ENCODE measurements at regions not wholly inside any gene's neighbourhood (a gene's known extent, or its start where the extent isn't known, plus 50 kb on each side); places are given as distances from the start of the nearest gene placed in this dataset.
"Not testable (repeated sequence)": the region's sequence is repeated elsewhere in the genome, so short reads cannot be mapped to it uniquely, and the experiment has no call there.

DNA sequence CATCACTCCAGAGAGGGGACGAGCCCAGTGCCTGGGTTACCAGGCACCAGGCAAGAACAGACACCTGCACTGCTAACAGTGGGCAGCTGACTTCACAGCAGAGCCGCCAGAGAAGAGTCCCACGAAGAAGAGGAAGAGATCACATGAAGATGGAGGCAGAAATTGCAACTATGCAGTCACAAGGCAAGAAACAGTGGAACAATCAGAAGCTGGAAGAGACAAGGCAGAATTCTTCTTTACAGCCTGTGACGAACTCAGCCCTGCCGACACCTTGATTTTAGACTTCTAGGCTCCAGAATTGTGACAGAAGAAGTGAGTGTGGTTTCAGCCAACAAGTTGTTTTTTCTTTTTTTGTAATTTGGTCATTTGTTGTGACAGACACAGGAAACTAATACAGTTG, 59.2 kb downstream of the IL12A start:
- no peak for DNase-seq

GRCh38 chr3:160049038-160049437, 60.4 kb downstream of the IL12A start:
- no peak for DNase-seq

DNA sequence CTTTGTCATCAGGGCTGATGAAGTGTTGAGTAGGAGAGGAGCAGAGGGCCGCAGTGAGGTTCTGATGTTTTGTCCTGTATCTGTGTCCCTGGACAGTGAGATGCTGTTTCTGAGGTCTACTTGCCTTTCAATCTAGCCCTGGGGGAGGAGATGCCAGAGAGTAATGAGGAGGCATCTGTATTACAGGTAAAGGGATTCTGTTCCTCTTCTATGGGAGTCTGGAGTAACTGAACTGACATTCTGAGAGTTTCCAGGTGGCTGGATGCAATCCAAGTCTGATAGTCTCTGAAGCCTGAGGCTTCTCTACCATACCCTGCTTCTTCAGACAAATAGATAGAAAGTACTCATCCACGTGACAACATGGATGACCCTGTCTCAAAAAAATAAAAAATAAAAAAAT, 60.9 kb downstream of the IL12A start:
- DNase-seq, result no peak

DNA sequence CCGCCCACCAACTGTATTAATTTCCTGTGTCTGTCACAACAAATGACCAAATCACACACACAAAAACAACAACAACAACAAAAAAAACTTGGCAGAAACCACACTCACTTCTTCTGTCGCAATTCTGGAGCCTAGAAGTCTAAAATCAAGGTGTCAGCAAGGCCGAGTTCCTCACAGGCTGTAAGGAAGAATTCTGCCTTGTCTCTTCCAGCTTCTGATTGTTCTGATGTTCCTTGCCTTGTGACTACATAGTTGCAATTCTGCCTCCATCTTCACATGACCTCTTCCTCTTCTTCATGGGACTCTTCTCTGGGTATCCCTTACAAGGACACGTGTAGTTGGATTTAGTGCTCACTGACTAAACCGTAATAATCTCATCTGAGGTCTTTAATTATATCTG, 61.4 kb downstream of the IL12A start:
- no peak for DNase-seq

DNA sequence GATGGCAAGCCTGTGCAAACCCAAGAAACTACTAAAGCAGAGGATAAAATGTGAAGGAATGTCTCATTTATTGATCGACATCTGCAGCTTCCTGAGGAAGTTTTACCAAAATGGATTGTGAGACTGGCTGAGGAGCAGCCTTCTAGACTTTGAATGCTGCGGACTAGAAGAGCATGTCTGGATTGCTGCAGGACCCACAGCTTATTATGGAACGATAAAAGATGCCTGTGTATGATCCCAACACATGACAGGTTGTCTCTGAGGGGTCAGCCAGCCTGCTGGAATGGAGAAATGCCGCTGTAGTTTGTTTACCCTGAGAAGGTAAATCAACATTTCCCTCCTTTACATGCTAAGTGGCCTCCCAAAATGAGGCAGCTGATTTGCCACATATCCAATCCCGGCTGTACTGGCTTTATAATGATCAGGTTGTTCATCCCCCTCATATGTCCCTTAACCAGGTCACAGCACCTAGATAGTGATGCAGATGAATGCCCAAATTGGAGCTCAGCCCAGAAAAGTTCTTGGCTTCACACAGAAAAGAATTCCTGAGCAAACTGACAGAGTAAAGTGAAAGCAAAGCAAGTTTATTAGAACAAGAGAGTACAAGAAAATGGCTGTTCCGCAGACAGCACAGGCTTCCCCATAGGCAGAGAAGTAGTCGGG, 63.9 kb downstream of the IL12A start:
- DNase-seq, result no peak

- DNase-seq, result no peak
These were observed 64.4 kb downstream of the IL12A start for GRCh38 chr3:160053048-160053391.

DNA sequence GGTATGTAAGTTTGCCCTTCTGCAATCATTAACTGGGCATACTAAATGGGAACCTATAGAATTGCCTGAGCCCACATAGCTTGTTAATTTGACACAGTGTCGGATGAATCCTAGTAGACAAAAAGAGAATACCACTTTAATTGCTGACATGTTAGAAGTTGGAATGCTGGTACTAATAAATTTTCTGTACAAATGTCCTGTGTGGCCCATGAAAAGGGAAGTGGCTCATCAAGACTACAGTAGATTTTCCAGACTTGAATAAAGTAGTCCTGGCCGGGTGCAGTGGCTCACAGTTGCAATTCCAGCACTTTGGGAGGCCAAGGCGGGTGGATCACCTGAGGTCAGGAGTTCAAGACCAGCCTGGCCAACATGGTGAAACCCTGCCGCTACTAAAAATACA, 66.2 kb downstream of the IL12A start:
- DNase-seq, result not testable (repeated sequence)

- no peak for DNase-seq
These were observed 67.0 kb downstream of the IL12A start for GRCh38 chr3:160055659-160056058.

DNA sequence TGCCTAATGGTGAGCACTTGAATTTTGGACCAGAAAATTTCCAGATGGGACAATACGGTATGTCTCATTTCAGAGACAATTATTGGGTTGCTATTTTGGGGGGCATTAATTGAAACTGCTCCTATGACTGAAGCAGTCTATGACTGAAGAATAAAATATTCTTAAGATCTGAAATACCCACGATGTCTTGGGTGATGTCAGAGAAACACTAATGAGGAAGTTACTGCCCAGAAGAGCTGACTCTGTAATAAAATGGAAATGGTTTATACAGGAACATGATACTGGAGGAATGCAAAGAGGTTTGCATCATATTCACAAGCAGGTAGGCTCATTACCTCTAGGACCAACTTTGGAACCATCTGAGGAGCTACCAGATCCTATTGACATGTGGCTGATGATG, 68.7 kb downstream of the IL12A start:
- DNase-seq, result no peak

GRCh38 chr3:160060409-160061027, 71.9 kb downstream of the IL12A start:
- no peak for DNase-seq

- no peak for DNase-seq
These were observed 72.9 kb downstream of the IL12A start for GRCh38 chr3:160061525-160061924.

- DNase-seq, result no peak
These were observed 76.6 kb downstream of the IL12A start for GRCh38 chr3:160065282-160065681.

GRCh38 chr3:160065786-160066185, 77.2 kb downstream of the IL12A start:
- DNase-seq, result no peak

GRCh38 chr3:160069986-160070385, 81.4 kb downstream of the IL12A start:
- DNase-seq, result no peak

DNA sequence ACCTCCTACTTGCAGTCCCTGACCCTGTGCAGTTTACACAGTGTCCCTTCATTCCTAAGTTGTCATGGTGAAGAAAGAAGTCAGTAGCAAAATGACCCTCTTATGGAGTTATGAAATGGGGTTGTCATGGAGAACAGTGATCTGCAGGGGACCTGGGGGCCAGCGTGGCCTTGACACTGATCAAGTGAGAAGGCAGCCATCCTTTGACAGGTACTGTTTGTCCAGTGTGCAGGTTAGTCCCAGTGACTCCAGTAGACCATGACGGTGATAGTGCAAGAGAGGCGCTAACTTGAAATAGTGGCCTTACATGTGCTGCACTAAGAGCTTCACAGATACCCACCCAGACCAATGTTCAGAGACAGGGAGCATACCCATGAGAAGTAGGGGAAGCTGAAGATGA, 87.9 kb downstream of the IL12A start:
- DNase-seq, result no peak

- no peak for DNase-seq
These were observed 89.9 kb downstream of the IL12A start for GRCh38 chr3:160078533-160078932.

GRCh38 chr3:160081958-160082533, 93.4 kb downstream of the IL12A start:
- no peak for DNase-seq

DNA sequence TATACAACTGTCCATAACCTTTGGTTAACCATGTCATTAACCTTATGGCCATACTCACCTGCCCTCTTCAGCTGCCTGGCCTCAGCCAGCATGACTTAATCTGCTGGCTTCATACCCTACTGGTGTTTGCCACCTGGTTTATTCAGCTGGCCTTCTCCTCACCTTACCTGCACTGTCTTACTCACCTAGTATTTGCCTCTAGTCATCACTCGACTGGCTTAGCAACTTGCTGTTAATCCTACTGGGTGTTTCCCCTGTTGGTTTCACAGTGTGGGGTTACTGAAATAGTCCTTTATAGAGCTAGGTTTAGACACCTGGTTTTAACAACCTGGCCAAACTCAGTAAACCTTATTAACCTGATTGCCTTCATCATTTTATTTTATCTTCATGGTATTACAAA, 96.4 kb downstream of the IL12A start:
- no peak for DNase-seq

DNA sequence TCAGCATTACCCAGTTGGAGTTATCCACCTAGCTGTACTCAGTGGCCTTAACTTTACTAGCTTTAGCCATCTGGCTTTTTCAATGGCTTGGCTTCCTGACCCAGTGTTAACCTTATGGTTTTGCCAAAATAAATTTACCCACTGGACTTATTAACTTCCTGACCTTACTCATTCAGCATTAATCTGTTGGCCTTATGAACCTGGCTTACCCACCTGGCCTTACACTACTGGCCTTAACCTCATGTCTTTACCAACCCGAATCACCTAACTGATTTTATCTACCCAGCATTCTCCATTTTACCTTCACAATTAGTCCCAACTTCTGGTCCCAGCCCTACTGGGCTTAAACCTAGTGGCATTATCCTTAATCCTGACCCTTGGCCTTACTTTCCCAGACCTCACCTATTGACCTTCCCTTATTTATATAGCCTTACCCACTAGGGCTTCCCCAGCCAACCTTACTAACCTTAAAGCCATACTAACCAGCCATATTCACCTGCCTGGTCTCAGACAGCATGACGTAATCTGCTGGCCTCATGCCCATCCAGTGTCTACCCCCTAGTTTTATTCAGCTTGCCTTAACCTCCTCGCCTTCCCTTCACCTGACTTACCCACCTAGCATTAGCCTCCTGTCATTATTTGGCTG, 100.0 kb downstream of the IL12A start:
- DNase-seq, result no peak

DNA sequence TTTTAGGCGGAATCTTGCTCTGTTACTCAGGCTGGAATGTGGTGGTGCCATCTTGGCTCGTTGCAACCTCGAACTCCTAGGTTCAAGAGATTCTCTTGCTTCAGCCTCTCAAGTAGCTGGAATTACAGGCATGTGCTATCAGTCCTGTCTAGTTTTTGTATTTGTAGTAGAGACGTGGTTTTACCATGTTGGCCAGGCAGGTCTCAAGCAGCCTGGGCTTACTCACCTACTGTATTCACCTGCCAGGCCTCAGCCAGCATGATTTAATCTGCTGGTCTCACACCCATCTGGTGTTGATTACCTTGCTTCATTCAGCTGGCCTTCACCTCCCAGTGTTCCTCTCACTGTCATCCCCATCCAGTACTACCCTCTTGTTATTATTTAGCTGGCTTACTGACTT, 102.0 kb downstream of the IL12A start:
- no peak for DNase-seq

DNA sequence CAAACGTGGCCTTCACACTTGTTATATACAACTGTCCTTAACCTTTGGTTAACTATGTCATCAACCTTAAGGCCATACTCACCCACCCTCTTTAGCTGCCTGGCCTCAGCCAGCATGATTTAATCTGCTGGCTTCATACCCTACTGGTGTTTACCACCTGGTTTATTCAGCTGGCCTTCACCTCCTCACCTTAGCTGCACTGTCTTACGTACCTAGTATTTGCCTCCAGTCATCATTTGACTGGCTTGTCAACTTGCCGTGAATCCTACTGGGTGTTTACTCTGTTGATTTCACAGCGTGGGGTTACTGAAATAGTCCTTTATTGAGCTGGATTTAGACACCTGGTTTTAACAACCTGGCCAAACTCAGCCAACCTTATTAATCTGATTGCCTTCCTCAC, 102.8 kb downstream of the IL12A start:
- no peak for DNase-seq

GRCh38 chr3:160092760-160093159, 104.1 kb downstream of the IL12A start:
- DNase-seq, result no peak

- DNase-seq, result no peak
These were observed 105.9 kb downstream of the IL12A start for GRCh38 chr3:160094562-160094961.

GRCh38 chr3:160097478-160097877, 108.8 kb downstream of the IL12A start:
- no peak for DNase-seq
